ENCODE measurements at regions not wholly inside any gene's neighbourhood (a gene's known extent, or its start where the extent isn't known, plus 50 kb on each side); places are given as distances from the start of the nearest gene placed in this dataset.

DNA sequence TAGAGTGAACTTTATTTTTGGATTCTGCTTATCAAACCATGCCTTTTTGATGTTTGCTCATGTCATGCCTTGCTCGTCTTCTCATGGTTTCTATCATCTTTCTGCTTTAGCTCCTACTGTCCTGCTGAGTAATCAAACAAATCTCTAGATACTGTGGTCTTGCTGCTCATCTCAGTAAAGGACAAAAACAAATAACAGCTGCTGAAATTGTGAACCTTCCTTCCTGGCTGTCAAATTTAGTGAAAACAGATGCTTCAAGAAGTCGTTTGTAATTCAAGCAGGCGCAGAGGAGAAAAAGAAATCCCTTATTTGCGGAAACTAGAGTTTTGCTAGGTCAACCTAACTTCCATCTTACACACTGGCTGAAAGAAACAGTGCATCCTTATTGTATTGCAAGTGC lies 616.1 kb upstream of the ALCAM start:
- DNase-seq (ENCODE audit: low read depth in 4 of 6, low spot score in 6 of 6) = peak in 1 of 6 donors; percentile 23
- no peaks in the 10 kb centered on the region for H3K36me3 ChIP-seq (ENCODE audit: control insufficient read depth, insufficient read depth, low read length)
- no peaks in the 10 kb centered on the region for H3K4me1 ChIP-seq (ENCODE audit: control insufficient read depth, insufficient read depth, low read length)
- no peak overlapping the region for H3K27ac ChIP-seq (ENCODE audit: low read depth, low read length)
- no peaks in the 10 kb centered on the region for H3K27me3 ChIP-seq (ENCODE audit: control insufficient read depth, insufficient read depth, low read length)
- H3K4me3 ChIP-seq (ENCODE audit: low read depth, low read length) = no peak overlapping the region
- WGBS (ENCODE audit: insufficient coverage) = 50% methylated on average over 3 of the region's 4 CpGs
- H3K9me3 ChIP-seq (ENCODE audit: control insufficient read depth, insufficient read depth, low read length) = no peaks in the 10 kb centered on the region

DNA sequence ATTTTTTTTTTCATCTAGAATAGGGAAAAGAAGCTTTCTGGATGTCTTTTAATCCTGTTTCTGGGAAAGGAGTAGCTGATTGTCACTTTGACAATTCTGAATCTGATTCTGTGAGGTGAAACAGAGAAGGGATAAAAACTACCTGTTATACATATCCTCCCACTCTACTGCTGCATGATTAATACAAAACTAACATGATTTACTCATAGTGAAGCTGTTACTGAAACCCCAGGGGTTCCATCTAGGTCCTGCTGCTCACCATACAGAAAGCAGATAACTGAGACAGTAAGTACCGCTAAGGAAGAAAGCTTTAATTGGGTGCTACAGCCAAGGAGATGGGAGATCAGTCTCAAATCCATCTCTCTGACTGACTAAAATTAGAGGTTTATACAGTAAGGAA lies 610.9 kb upstream of the ALCAM start:
- Histone ChIP-seq H3K27me3 (ENCODE audit: control insufficient read depth, insufficient read depth, low read length) (no peaks in the 10 kb centered on the region), H3K4me1 (ENCODE audit: control insufficient read depth, insufficient read depth, low read length) (no peaks in the 10 kb centered on the region), H3K27ac (ENCODE audit: low read depth, low read length) (no peak overlapping the region), H3K36me3 (ENCODE audit: control insufficient read depth, insufficient read depth, low read length) (no peaks in the 10 kb centered on the region), H3K4me3 (ENCODE audit: low read depth, low read length) (no peak overlapping the region), H3K9me3 (ENCODE audit: control insufficient read depth, insufficient read depth, low read length) (peaks cover 2% of the 10 kb centered on the region)
- DNase-seq (ENCODE audit: low read depth in 4 of 6, low spot score in 6 of 6) = no peak
- no CpG with 5 or more reads among the region's 1 CpG for WGBS (ENCODE audit: insufficient coverage)

DNA sequence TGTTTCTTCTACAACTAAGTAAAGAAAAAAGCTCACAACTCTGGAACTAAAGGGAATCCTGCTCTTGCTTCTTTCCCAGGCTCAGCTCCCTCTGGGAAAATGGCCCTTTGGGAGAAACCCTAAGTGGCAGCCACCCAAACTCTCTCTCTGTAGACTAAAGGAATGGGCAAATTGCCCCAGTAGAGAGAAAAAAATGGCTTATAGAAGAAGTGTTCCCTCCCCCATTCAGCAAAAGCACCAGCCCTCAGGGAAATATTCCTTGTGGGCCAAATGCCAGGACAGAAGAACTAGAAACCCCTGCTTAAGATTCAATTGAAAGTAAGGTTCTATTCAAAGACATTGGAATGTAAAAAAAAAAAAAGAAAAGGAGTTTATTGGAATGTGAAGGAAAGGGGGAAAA lies 603.7 kb upstream of the ALCAM start:
- H3K36me3 ChIP-seq (ENCODE audit: control insufficient read depth, insufficient read depth, low read length) = no peaks in the 10 kb centered on the region
- no peaks in the 10 kb centered on the region for H3K27me3 ChIP-seq (ENCODE audit: control insufficient read depth, insufficient read depth, low read length)
- H3K9me3 ChIP-seq (ENCODE audit: control insufficient read depth, insufficient read depth, low read length) = peaks cover 2% of the 10 kb centered on the region
- H3K4me1 ChIP-seq (ENCODE audit: control insufficient read depth, insufficient read depth, low read length) = no peaks in the 10 kb centered on the region
- peak; percentile 46 to 94 (median 78) for DNase-seq (ENCODE audit: low read depth in 4 of 6, low spot score in 6 of 6)
- no peak overlapping the region for H3K4me3 ChIP-seq (ENCODE audit: low read depth, low read length)
- H3K27ac ChIP-seq (ENCODE audit: low read depth, low read length) = peak overlapping the region; percentile 69

DNA sequence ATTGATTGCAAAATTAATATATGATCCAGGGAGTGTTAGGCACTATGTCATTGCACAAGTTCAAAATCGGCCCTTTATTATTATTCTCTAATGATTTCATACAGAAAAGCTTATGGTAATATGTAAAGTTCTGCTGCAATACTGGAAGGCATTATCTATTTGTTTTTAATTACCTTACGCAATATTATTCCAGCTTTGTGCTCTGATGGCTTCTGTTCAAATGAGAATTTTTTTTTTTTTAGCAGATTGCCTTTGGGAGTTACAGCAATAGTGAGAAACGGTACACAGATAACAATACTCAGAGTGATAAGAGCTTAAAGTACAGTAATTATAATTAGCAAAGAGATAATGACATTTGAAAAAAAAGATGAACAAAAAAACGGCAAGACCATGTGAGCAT lies 602.2 kb upstream of the ALCAM start:
- Histone ChIP-seq H3K27ac (ENCODE audit: low read depth, low read length) (no peak overlapping the region), H3K4me1 (ENCODE audit: control insufficient read depth, insufficient read depth, low read length) (no peaks in the 10 kb centered on the region)
- WGBS (ENCODE audit: insufficient coverage) = no CpG with 5 or more reads among the region's 4 CpGs

DNA sequence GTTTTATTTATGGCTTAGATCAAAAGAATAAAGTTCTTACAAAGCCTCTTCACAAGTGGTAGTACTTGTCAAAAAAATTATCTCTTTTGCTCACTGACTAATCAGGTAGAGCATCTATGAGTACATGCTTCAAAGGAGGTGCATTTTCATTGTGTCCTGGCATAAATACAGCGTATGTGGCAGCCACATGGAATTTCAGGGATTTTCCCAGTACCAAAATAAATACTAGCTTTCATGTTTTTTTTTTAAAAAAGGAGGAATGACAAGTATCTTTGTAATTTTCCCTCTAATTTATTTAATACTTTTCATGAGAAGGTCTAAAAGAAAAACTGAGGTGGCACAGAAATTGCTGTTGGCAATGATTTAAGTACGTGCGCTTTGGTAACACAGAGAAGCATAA lies 597.8 kb upstream of the ALCAM start:
- Histone ChIP-seq H3K27ac (ENCODE audit: low read depth, low read length) (no peak overlapping the region), H3K36me3 (ENCODE audit: control insufficient read depth, insufficient read depth, low read length) (no peaks in the 10 kb centered on the region), H3K9me3 (ENCODE audit: control insufficient read depth, insufficient read depth, low read length) (no peaks in the 10 kb centered on the region), H3K4me3 (ENCODE audit: low read depth, low read length) (no peak overlapping the region), H3K4me1 (ENCODE audit: control insufficient read depth, insufficient read depth, low read length) (no peaks in the 10 kb centered on the region), H3K27me3 (ENCODE audit: control insufficient read depth, insufficient read depth, low read length) (no peaks in the 10 kb centered on the region)
- no CpG with 5 or more reads among the region's 3 CpGs for WGBS (ENCODE audit: insufficient coverage)
- DNase-seq (ENCODE audit: low read depth in 4 of 6, low spot score in 6 of 6) = no peak

More for the DNA sequence above, 602.2 kb upstream of the ALCAM start:
- DNase-seq (ENCODE audit: low read depth in 4 of 6, low spot score in 6 of 6) = peak in 1 of 6 donors; percentile 86
- Histone ChIP-seq H3K36me3 (ENCODE audit: control insufficient read depth, insufficient read depth, low read length) (no peaks in the 10 kb centered on the region), H3K4me3 (ENCODE audit: low read depth, low read length) (no peak overlapping the region), H3K27me3 (ENCODE audit: control insufficient read depth, insufficient read depth, low read length) (no peaks in the 10 kb centered on the region), H3K9me3 (ENCODE audit: control insufficient read depth, insufficient read depth, low read length) (peaks cover 2% of the 10 kb centered on the region)

DNA sequence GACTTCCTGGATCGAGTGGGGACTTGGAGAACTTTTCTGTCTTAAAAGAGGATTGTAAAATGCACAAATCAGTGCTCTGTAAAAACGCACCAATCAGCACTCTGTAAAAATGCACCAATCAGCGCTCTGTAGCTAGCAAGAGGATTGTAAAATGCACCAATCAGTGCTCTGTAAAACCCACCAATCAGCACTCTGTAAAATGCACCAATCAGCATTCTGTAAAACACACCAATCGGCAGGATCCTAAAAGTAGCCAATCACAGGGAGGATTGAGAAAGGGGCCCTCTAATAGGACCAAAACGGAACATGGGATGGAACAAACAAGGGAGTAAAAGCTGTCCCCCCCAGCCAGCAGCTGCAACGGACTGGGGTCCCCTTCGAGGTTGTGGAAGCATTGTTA lies 587.4 kb upstream of the ALCAM start:
- H3K36me3 ChIP-seq (ENCODE audit: control insufficient read depth, insufficient read depth, low read length) = no peaks in the 10 kb centered on the region
- H3K4me1 ChIP-seq (ENCODE audit: control insufficient read depth, insufficient read depth, low read length) = no peaks in the 10 kb centered on the region
- H3K9me3 ChIP-seq (ENCODE audit: control insufficient read depth, insufficient read depth, low read length) = no peaks in the 10 kb centered on the region
- no peak overlapping the region for H3K27ac ChIP-seq (ENCODE audit: low read depth, low read length)
- H3K27me3 ChIP-seq (ENCODE audit: control insufficient read depth, insufficient read depth, low read length) = no peaks in the 10 kb centered on the region
- DNase-seq (ENCODE audit: low read depth in 4 of 6, low spot score in 6 of 6) = no peak
- no peak overlapping the region for H3K4me3 ChIP-seq (ENCODE audit: low read depth, low read length)
- 78% methylated on average over 3 of the region's 7 CpGs for WGBS (ENCODE audit: insufficient coverage)

DNA sequence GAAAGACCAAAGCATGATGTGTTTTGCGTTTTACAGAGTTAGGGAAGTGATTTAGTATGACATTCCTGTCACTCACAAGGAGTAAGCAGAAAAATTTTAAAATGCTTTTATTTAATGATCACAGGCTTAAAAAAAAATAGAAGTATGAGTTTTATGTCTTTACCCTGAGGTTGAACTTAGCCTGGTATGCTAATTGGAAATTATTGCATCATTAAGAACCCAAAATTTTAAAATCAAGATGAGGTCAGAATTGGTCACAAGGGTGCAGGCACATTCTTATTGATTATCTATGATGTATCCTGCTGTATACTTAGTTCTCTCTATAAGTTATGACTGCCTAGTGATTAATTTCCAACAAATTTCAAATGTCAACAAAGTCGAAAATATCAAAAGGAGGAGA lies 585.6 kb upstream of the ALCAM start:
- no CpG with 5 or more reads among the region's 2 CpGs for WGBS (ENCODE audit: insufficient coverage)
- Histone ChIP-seq H3K9me3 (ENCODE audit: control insufficient read depth, insufficient read depth, low read length) (no peaks in the 10 kb centered on the region), H3K27ac (ENCODE audit: low read depth, low read length) (no peak overlapping the region), H3K27me3 (ENCODE audit: control insufficient read depth, insufficient read depth, low read length) (no peaks in the 10 kb centered on the region), H3K4me1 (ENCODE audit: control insufficient read depth, insufficient read depth, low read length) (no peaks in the 10 kb centered on the region), H3K36me3 (ENCODE audit: control insufficient read depth, insufficient read depth, low read length) (no peaks in the 10 kb centered on the region), H3K4me3 (ENCODE audit: low read depth, low read length) (no peak overlapping the region)
- peak in 1 of 6 donors; percentile 13 for DNase-seq (ENCODE audit: low read depth in 4 of 6, low spot score in 6 of 6)

DNA sequence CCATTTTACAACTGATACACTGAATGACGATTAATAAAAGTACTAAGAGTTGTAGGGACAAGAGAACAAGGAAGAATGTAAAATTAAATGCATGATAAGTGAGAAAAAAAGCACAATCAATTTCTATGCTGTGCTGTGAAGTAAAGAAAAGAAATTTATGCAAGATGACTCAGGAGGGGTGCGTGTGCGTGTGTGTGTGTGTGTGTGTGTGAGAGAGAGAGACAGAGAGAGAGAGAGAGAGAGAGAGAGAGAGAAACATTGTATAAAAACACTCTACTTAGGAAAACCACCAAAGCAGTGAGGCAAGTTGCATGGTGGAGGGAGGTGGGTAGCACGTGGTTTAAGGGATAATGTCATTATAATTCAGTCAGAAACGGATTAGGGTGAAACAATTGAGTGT lies 580.8 kb upstream of the ALCAM start:
- H3K4me3 ChIP-seq (ENCODE audit: low read depth, low read length) = no peak overlapping the region
- WGBS (ENCODE audit: insufficient coverage) = no CpG with 5 or more reads among the region's 5 CpGs
- no peak for DNase-seq (ENCODE audit: low read depth in 4 of 6, low spot score in 6 of 6)
- no peaks in the 10 kb centered on the region for H3K27me3 ChIP-seq (ENCODE audit: control insufficient read depth, insufficient read depth, low read length)
- H3K4me1 ChIP-seq (ENCODE audit: control insufficient read depth, insufficient read depth, low read length) = no peaks in the 10 kb centered on the region
- no peaks in the 10 kb centered on the region for H3K9me3 ChIP-seq (ENCODE audit: control insufficient read depth, insufficient read depth, low read length)
- no peaks in the 10 kb centered on the region for H3K36me3 ChIP-seq (ENCODE audit: control insufficient read depth, insufficient read depth, low read length)
- H3K27ac ChIP-seq (ENCODE audit: low read depth, low read length) = no peak overlapping the region

DNA sequence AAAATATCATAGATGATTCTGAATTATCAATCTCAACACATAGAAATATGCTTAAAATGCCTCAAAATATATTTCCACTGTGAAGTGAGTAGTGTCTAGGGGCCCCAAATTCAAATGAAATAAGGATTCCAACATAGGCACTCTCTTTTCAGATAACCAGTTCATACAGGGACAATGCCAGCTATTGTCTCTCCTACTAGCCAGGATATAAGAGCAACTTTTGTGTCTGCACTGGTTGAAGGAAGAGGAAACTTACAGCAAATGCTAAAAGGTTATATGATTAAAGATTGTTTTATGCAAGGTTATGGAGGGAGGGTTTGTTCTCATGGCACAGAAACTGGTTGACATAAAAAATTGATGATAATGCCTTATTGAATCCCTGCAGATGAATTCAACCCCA lies 579.4 kb upstream of the ALCAM start:
- Histone ChIP-seq H3K9me3 (ENCODE audit: control insufficient read depth, insufficient read depth, low read length) (no peaks in the 10 kb centered on the region), H3K27ac (ENCODE audit: low read depth, low read length) (no peak overlapping the region), H3K27me3 (ENCODE audit: control insufficient read depth, insufficient read depth, low read length) (no peaks in the 10 kb centered on the region), H3K36me3 (ENCODE audit: control insufficient read depth, insufficient read depth, low read length) (no peaks in the 10 kb centered on the region), H3K4me3 (ENCODE audit: low read depth, low read length) (no peak overlapping the region), H3K4me1 (ENCODE audit: control insufficient read depth, insufficient read depth, low read length) (no peaks in the 10 kb centered on the region)
- DNase-seq (ENCODE audit: low read depth in 4 of 6, low spot score in 6 of 6) = no peak

DNA sequence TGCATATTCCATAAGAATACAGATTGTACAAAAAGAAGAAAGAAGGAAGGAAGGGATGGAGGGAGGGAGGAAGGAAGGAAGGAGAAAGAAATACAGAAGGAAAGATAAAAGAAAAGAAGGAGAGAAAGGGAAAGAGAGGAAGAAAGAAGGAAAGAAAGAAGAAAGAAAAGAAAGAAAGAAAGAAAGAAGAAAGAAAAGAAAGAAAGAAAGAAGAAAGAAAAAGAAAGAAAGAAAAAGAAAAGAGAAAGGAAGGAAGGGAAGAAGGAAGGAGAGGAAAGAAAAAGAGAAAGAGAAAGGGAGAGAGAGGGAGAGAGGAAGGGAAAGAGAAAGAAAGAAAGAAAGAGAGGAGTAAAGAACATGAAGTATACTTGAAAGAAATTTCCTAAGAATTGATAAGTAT lies 577.9 kb upstream of the ALCAM start:
- Histone ChIP-seq H3K27me3 (ENCODE audit: control insufficient read depth, insufficient read depth, low read length) (no peaks in the 10 kb centered on the region), H3K4me1 (ENCODE audit: control insufficient read depth, insufficient read depth, low read length) (no peaks in the 10 kb centered on the region), H3K9me3 (ENCODE audit: control insufficient read depth, insufficient read depth, low read length) (no peaks in the 10 kb centered on the region), H3K27ac (ENCODE audit: low read depth, low read length) (no peak overlapping the region), H3K4me3 (ENCODE audit: low read depth, low read length) (no peak overlapping the region), H3K36me3 (ENCODE audit: control insufficient read depth, insufficient read depth, low read length) (no peaks in the 10 kb centered on the region)
- DNase-seq (ENCODE audit: low read depth in 4 of 6, low spot score in 6 of 6) = no peak

DNA sequence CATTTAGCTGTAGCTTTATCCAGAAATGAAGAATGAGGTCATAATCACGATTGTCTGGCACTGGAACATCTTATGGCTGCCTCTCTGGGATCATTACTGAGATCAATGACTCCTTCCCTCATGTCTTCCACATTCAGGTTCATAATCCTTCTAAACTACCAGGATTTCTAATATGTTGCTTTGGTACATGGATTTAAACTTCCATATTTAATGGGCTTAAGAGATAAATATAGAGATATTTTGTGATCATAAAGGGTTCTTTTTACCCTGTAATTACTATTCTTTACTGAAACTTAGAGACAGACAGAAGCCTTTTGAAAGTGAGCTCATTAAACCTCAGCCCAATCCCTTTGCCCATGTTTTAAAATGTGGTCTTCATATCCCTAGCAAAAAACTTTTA lies 575.4 kb upstream of the ALCAM start:
- peak in 1 of 6 donors; percentile 38 for DNase-seq (ENCODE audit: low read depth in 4 of 6, low spot score in 6 of 6)
- no peaks in the 10 kb centered on the region for H3K9me3 ChIP-seq (ENCODE audit: control insufficient read depth, insufficient read depth, low read length)
- H3K4me1 ChIP-seq (ENCODE audit: control insufficient read depth, insufficient read depth, low read length) = no peaks in the 10 kb centered on the region
- no peak overlapping the region for H3K27ac ChIP-seq (ENCODE audit: low read depth, low read length)
- no peak overlapping the region for H3K4me3 ChIP-seq (ENCODE audit: low read depth, low read length)
- no peaks in the 10 kb centered on the region for H3K27me3 ChIP-seq (ENCODE audit: control insufficient read depth, insufficient read depth, low read length)
- no peaks in the 10 kb centered on the region for H3K36me3 ChIP-seq (ENCODE audit: control insufficient read depth, insufficient read depth, low read length)
- no CpG with 5 or more reads among the region's 1 CpG for WGBS (ENCODE audit: insufficient coverage)
